ENCODE measurements at regions not wholly inside any gene's neighbourhood (a gene's known extent, or its start where the extent isn't known, plus 50 kb on each side); places are given as distances from the start of the nearest gene placed in this dataset.
"Not testable (repeated sequence)": the region's sequence is repeated elsewhere in the genome, so short reads cannot be mapped to it uniquely, and the experiment has no call there.

GRCh38 chr13:54415753-54416366 lies 1387.2 kb downstream of the OLFM4 start:
- no peak for DNase-seq

- not testable (repeated sequence) for DNase-seq
Measured at GRCh38 chr13:54422946-54423345, 1394.3 kb downstream of the OLFM4 start.

- DNase-seq, result no peak
Measured at GRCh38 chr13:54424344-54424743, 1395.7 kb downstream of the OLFM4 start.

DNA sequence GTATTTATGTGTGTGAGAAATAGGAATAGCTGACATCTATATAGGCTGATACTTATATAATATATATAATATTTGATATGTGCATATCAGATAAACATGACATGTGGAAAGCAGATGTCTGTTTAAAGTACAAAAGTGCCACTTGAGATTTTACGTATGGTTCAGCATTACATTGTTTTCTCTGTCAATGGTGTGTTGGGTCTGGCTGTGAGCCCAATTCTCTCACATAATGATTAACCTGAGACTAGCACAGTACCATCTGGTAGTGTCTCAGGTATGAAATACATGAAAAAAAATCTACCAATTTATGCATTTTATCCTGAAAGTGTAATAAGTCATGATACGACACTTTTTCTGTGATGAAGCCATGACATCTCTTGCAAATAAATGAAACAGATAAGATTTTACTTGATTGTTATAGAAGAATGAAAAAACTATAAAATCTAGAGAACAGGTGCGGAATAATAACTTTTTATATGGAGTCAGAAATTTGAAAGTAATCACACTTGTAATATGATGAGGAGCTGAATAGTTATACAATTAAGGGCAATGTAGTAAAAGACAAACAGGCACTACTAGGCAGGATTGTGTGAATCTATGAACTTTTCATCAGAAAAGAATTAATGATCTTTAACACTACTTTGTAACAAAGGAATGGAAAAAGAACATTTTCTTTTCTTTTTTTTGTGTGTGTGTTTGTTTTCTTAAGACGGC lies 1405.0 kb downstream of the OLFM4 start:
- peak; percentile 36 for DNase-seq

GRCh38 chr13:54440853-54441400 lies 1412.3 kb downstream of the OLFM4 start:
- not testable (repeated sequence) for DNase-seq

- DNase-seq, result no peak
Measured at GRCh38 chr13:54445453-54445852, 1416.8 kb downstream of the OLFM4 start.

DNA sequence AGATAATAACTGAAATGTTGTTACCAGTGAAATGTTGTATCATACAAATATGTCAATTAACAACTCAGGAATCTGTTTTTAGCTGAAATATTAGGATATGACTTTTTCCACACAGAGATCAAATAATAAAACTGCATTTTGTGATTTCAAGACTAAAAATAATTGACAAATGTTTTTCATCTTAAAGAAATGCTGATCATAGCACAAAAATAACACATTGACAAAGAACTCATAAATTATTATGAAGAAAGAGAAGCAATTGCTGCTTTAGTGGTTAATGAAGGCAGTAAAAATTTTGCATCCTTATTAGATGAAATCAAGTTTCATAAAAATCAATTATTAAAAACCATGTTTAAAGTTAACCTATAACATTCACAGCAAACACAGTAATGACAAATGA lies 1417.3 kb downstream of the OLFM4 start:
- no peak for DNase-seq

DNA sequence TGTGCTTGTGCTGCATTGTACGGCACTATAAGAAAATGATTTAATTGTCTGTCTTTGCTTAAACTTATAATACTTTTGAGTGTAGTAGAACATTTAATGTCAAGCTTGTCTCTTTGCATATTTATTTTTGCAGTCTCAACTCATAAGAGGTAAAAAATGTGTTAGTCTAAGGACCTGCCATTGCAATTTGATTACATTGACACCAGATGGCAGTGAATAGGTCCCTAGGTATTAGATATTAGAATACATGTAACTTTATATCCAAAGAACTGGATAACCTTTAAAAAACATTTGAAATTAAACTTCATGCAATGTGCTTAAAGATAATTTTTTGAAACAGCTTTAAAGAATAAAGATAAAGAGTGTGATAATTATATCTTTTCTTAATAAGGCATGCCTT lies 1421.3 kb downstream of the OLFM4 start:
- DNase-seq, result no peak

GRCh38 chr13:54484166-54484565 lies 1455.6 kb downstream of the OLFM4 start:
- DNase-seq, result no peak

- DNase-seq, result no peak
Measured at GRCh38 chr13:54486421-54487166, 1458.0 kb downstream of the OLFM4 start.

DNA sequence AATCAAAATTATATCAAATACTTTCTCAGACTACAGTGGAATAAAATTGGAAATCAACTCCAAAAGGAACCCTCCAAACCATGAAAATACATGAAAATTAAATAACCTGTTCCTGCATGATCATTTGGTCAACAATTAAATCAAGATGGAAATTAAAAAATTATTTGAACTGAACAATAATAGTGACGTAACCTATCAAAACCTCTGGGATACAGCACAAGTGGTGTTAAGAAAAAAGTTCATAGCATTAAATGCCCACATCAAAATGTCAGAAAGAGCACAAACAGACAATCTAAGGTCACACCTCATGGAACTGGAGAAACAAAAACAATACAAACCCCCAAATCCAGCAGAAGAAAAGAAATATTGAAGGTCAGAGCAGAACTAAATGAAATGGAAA lies 1460.7 kb downstream of the OLFM4 start:
- DNase-seq, result no peak

DNA sequence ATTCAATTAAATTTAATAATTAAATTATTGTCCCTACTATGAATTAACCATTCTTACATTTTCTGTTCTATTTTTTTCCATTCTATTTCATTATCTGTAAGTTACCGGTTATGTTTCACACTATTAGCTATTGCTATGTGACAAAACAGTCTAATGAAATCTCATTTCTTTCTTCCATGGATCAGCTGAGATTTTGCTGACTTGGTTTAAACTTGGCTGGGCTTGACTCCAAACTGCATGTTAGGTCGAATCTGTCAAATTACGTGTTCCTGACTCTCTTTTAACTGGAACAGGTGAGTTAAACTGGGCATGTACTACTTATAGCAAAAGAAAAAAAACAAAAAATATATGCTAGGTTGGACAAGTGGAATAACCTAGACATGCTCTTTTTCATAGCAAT lies 1464.4 kb downstream of the OLFM4 start:
- no peak for DNase-seq

- no peak for DNase-seq
Measured at GRCh38 chr13:54511366-54511765, 1482.8 kb downstream of the OLFM4 start.

- DNase-seq, result no peak
Measured at GRCh38 chr13:54513254-54513653, 1484.6 kb downstream of the OLFM4 start.

- DNase-seq, result no peak
Measured at GRCh38 chr13:54536112-54536511, 1507.5 kb downstream of the OLFM4 start.

DNA sequence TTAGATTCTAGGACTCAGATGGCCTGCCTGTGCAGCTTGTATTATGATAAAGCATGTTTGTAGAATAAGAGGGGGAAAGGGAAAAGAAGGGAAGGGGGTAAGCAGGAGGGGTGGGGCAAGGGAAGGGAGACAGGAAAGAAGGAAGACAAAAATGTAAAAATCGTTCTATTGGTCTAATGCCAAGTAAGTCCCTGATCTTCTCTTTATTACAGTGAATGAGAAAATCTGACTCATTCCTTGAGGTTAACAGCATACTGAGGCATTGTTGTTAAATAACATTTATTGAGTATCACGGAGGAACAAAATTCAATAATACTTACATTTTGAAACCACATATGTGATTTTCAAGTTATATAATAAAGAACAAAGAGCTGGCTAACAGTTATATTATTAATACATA lies 1534.7 kb downstream of the OLFM4 start:
- DNase-seq, result no peak

DNA sequence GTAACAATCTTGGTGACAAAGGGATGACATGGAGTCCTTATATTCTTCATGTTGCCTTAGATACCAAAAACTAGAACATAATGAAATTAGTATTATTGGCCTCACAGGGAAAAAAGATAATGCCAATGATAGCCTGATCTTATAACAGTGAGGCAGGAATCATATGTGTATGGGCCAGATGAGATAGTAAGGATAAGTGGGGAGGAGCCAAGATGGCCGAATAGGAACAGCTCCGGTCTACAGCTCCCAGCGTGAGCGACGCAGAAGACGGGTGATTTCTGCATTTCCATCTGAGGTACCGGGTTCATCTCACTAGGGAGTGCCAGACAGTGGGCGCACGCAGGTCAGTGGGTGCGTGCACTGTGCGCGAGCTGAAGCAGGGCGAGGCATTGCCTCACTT lies 1543.4 kb downstream of the OLFM4 start:
- not testable (repeated sequence) for DNase-seq

DNA sequence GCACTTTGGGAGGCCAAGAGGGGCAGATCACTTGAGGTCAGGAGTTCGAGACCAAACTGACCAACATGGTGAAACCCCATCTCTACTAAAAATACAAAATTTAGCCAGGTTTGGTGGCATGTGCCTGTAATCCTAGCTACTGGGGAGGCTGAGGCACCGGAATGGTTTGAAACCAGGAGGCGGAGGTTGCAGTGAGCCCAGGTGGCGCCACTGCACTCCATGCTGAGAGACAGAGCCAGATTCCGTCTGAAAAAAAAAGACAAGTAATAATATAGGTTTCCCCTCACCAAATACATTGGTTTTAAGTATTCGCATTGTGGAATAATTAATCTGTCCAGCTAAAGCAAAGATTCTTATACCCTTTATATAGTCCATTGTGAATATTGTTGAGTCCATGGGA lies 1544.6 kb downstream of the OLFM4 start:
- no peak for DNase-seq

DNA sequence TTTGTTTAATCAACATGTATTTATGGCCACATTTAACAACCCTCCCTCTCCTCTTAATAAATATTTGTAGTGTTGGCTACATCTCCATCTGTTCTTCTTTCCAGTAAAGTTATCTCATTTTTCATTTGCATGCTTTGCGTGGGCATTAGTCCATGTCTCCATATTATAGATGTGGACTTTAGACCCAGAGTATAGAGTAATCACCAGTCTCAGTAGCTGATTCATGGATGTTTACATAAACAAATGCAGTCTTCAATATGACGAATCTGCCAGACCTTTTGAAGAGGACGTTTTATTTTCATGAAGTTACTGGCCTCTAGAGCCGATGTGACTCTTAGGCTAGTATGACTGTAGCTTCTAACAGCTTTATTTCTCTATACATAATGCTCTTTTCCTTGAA lies 1546.2 kb downstream of the OLFM4 start:
- no peak for DNase-seq

GRCh38 chr13:54591540-54591939 lies 1562.9 kb downstream of the OLFM4 start:
- DNase-seq, result no peak

DNA sequence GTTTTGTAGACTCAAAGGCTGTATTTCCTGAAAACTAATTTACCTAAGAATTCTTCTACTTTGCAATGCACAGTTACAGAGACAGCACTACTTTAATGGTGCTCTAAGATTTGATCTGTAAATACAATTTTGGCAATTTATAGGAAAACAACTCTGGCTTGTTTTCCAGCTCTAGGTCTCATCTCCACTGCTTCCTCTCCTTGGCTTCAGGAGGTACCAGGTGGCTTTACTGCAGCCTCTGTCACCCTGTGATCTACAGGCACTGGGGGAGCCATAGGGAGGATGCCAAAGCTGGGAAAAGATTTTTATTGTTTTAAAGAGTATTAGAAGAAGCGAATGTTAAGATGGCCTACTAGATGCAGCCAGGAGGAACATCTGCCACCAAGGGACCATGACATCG lies 1563.6 kb downstream of the OLFM4 start:
- DNase-seq, result no peak

DNA sequence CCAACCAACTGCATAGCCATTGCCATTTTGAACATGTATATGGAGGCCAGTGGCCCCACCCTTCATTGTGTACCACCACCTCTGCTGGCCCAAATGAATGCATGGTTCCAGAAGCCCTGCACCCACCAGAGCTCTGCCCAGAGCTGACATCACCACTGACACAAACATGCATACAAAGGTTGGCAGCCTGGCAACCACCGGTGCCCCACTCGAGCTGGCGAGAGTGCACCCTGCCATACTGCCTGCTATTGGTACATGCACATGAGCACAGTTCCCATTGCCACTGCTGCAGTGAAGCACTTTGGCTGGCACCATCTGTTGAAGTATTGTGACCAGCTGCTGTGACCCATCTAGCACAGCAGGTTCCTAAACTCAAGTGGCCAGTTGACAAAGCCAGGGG lies 1564.9 kb downstream of the OLFM4 start:
- DNase-seq, result no peak

- DNase-seq, result no peak
Measured at GRCh38 chr13:54597540-54598088, 1569.0 kb downstream of the OLFM4 start.

DNA sequence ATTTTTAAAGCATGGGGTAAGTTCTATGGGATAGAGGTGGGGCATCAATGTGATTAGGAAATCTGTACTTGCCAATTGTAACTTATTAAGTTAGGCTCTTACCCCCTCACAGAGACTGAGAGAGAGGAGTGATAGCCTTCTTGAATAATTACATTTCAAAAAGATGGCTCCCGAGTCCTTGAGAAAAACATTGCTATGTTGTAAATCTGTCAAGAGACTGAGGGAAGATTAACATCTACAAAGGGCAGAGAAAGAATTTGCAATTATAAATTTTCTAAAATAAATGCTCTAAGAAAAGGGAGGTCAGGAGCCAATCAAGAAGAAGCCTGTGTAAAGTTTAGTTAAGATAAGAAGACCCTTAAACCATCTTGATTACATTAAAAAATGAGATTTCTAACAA lies 1570.8 kb downstream of the OLFM4 start:
- DNase-seq, result no peak
